Tibial nerve (tissue), 4 donors: ENCODE measurements at regions not wholly inside any gene's neighbourhood (a gene's known extent, or its start where the extent isn't known, plus 50 kb on each side); places are given as distances from the start of the nearest gene placed in this dataset.

Experiments
- DNase-seq, 2 donors: peaks; one replicate each; pipeline ENCODE4 v3.0.0-alpha.2; 2019; ENCODE audit warnings: low spot score in 2 of 2
- H3K27ac ChIP-seq, 4 donors: fragments of 200-600 bp; sonication (generic) in 3 of 4; one replicate each; pipeline ENCODE4 v1.5.1; 2017 to 2019; ENCODE audit warnings: mild to moderate bottlenecking in 1 of 4
- H3K27me3 ChIP-seq, 2 donors: fragments of 200-600 bp; sonication (generic) in 1 of 2; one replicate each; pipeline versions ENCODE4 v1.5.1 to v1.6.0; 2017 to 2019
- H3K36me3 ChIP-seq, 3 donors: fragments of 200-600 bp; sonication (generic); one replicate each; pipeline ENCODE4 v1.5.1; 2018 to 2019
- H3K4me1 ChIP-seq, 4 donors: fragments of 200-600 bp; sonication (generic) in 3 of 4; one replicate each; pipeline ENCODE4 v1.5.1; 2017 to 2019
- H3K4me3 ChIP-seq, 4 donors: fragments of 200-600 bp; sonication (generic) in 3 of 4; one replicate each; pipeline ENCODE4 v1.5.1; 2017 to 2019; ENCODE audit warnings: mild to moderate bottlenecking in 1 of 4, moderate library complexity in 1 of 4
- H3K9me3 ChIP-seq, 4 donors: fragments of 200-600 bp; sonication (generic) in 3 of 4; one replicate each; pipeline ENCODE4 v1.5.1; 2017 to 2019
- EP300 ChIP-seq, 2 donors: sonication (generic); formaldehyde crosslinking; IDR thresholded peaks; one replicate each; pipeline ENCODE4 v1.6.1; 2017; ENCODE audit warnings: antibody characterized with exemption in 2 of 2, mild to moderate bottlenecking in 1 of 2
- POLR2A ChIP-seq, 2 donors: fragments of 450-650 bp; IDR thresholded peaks; one replicate each; pipeline ENCODE4 v1.6.1; 2017; ENCODE audit warnings: antibody characterized with exemption in 2 of 2, mild to moderate bottlenecking in 2 of 2, moderate library complexity in 2 of 2
- WGBS, 2 donors: methylation state at CpG; one replicate each; pipeline ENCODE4 v1.1.5; 2018; 5-methylcytosine and 5-hydroxymethylcytosine counted together
- TF ChIP-seq, protein P1 (sequence below), 5 experiments: fragments of 200-600 bp in 3 of 5; fragments of 450-650 bp in 2 of 5; sonication (generic) in 3 of 5; IDR thresholded peaks; one replicate each; pipeline ENCODE4 v1.5.1; 2016 to 2019; ENCODE audit warnings: antibody characterized with exemption in 5 of 5, mild to moderate bottlenecking in 3 of 5, moderate library complexity in 2 of 5

DNA sequence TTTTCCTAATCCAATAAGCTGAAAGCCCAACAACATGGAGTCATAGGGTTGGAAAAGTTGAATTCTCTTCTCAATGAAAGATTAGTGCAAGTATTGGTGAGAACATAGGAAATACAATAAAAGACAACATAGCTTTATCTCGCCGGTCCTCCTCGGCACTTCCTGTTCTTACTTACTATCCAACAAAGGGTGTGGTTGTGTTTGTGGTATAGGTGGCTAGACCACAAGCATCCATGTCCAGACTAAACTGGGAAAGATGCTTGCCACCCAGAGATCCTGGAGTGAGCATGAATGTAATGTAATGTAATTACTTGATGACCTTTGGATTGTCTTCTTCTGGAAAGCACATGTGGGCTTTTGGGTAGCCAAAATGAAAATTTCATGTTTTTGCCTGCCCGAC, 223.8 kb downstream of the CPE start:
- DNase-seq = no peak
- Histone ChIP-seq H3K36me3 (no peaks in the 10 kb centered on the region), H3K27me3 (no peaks in the 10 kb centered on the region), H3K27ac (no peak overlapping the region), H3K4me3 (no peak overlapping the region), H3K9me3 (no peaks in the 10 kb centered on the region), H3K4me1 (no peaks in the 10 kb centered on the region)
- 79 to 91% methylated on average over 4 of the region's 4 CpGs for WGBS, 2 donors
- TF ChIP-seq POLR2A (IDR thresholded peaks at IDR 0.05) (no peak), EP300 (IDR thresholded peaks at IDR 0.05) (no peak)
- TF ChIP-seq, protein P1, sequence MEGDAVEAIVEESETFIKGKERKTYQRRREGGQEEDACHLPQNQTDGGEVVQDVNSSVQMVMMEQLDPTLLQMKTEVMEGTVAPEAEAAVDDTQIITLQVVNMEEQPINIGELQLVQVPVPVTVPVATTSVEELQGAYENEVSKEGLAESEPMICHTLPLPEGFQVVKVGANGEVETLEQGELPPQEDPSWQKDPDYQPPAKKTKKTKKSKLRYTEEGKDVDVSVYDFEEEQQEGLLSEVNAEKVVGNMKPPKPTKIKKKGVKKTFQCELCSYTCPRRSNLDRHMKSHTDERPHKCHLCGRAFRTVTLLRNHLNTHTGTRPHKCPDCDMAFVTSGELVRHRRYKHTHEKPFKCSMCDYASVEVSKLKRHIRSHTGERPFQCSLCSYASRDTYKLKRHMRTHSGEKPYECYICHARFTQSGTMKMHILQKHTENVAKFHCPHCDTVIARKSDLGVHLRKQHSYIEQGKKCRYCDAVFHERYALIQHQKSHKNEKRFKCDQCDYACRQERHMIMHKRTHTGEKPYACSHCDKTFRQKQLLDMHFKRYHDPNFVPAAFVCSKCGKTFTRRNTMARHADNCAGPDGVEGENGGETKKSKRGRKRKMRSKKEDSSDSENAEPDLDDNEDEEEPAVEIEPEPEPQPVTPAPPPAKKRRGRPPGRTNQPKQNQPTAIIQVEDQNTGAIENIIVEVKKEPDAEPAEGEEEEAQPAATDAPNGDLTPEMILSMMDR (IDR thresholded peaks at IDR 0.05) = no peak

DNA sequence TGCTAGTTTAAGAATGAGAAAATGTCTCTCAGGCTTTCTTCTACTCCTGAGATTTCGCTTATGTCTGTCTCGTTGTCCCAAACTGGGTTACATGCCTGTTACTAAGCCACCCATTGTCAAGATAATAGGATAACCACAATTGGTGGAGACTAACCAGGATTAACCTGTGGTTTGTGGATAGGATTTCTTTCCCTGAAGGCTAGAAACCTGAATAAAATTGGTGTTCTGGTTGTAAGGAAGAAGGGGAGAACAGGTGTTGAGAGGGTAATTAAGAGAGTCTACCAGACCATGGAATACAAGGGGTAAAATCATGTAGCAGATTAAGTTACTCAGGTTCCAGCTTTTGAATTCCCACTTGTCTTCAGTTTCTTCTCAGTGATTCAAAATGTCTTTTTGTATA, 225.4 kb downstream of the CPE start:
- no peak for DNase-seq
- no peaks in the 10 kb centered on the region for H3K27me3 ChIP-seq
- H3K9me3 ChIP-seq = no peaks in the 10 kb centered on the region
- WGBS, 2 donors = 77 to 81% methylated on average over 2 of the region's 2 CpGs
- H3K4me3 ChIP-seq = no peak overlapping the region
- no peak overlapping the region for H3K27ac ChIP-seq
- no peaks in the 10 kb centered on the region for H3K36me3 ChIP-seq
- TF ChIP-seq EP300 (IDR thresholded peaks at IDR 0.05) = no peak
- TF ChIP-seq POLR2A (IDR thresholded peaks at IDR 0.05) = no peak
- TF ChIP-seq, protein P1 (IDR thresholded peaks at IDR 0.05) = no peak
- H3K4me1 ChIP-seq = no peaks in the 10 kb centered on the region

DNA sequence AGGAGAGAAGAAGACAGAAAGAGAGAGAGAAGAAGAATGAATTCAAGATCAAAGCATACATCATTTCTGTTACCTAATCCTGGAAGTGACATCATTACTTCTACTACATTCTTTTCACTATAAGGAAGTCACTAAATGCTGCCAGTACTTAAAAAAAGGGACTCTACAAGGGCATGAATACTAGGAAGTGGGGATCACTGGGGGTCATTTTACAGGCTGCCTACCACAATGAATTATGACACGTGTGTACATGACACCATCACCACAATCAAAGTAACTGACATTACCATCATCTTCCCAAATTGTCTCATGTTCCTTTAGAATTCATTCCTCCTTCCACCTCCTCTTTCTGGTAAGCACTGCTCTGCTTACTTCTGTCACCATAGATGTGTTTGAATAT, 227.0 kb downstream of the CPE start:
- H3K27ac ChIP-seq = no peak overlapping the region
- no peak for DNase-seq
- H3K27me3 ChIP-seq = no peaks in the 10 kb centered on the region
- H3K4me1 ChIP-seq = no peaks in the 10 kb centered on the region
- no peaks in the 10 kb centered on the region for H3K9me3 ChIP-seq
- TF ChIP-seq POLR2A (IDR thresholded peaks at IDR 0.05) (no peak), EP300 (IDR thresholded peaks at IDR 0.05) (no peak)
- TF ChIP-seq, protein P1 (IDR thresholded peaks at IDR 0.05) = no peak
- WGBS, 2 donors = 72 to 74% methylated on average over 1 of the region's 1 CpG
- no peaks in the 10 kb centered on the region for H3K36me3 ChIP-seq
- no peak overlapping the region for H3K4me3 ChIP-seq

GRCh38 chr4:165606465-165607205, 227.8 kb downstream of the CPE start:
- Histone ChIP-seq H3K4me3 (no peak overlapping the region), H3K4me1 (no peaks in the 10 kb centered on the region), H3K27ac (no peak overlapping the region), H3K9me3 (no peaks in the 10 kb centered on the region), H3K27me3 (no peaks in the 10 kb centered on the region), H3K36me3 (no peaks in the 10 kb centered on the region)
- no peak for DNase-seq
- WGBS, 2 donors = 77 to 81% methylated on average over 2 of the region's 2 CpGs
- TF ChIP-seq POLR2A (IDR thresholded peaks at IDR 0.05) = no peak
- TF ChIP-seq, protein P1 (IDR thresholded peaks at IDR 0.05) = no peak
- no peak for TF ChIP-seq EP300 (IDR thresholded peaks at IDR 0.05)

- Histone ChIP-seq H3K4me3 (no peak overlapping the region), H3K27me3 (no peaks in the 10 kb centered on the region), H3K27ac (no peak overlapping the region), H3K4me1 (peaks cover 0 to 8% (median 0%) of the 10 kb centered on the region in 4 donors), H3K9me3 (no peaks in the 10 kb centered on the region), H3K36me3 (no peaks in the 10 kb centered on the region)
- DNase-seq = no peak
- WGBS, 2 donors = 82 to 92% methylated on average over 2 of the region's 2 CpGs
- TF ChIP-seq, protein P1 (IDR thresholded peaks at IDR 0.05) = no peak
- TF ChIP-seq EP300 (IDR thresholded peaks at IDR 0.05) (no peak), POLR2A (IDR thresholded peaks at IDR 0.05) (no peak)
Observed at GRCh38 chr4:165609653-165610052, 230.8 kb downstream of the CPE start.
